ENCODE measurements at regions not wholly inside any gene's neighbourhood (a gene's known extent, or its start where the extent isn't known, plus 50 kb on each side); places are given as distances from the start of the nearest gene placed in this dataset.

DNA sequence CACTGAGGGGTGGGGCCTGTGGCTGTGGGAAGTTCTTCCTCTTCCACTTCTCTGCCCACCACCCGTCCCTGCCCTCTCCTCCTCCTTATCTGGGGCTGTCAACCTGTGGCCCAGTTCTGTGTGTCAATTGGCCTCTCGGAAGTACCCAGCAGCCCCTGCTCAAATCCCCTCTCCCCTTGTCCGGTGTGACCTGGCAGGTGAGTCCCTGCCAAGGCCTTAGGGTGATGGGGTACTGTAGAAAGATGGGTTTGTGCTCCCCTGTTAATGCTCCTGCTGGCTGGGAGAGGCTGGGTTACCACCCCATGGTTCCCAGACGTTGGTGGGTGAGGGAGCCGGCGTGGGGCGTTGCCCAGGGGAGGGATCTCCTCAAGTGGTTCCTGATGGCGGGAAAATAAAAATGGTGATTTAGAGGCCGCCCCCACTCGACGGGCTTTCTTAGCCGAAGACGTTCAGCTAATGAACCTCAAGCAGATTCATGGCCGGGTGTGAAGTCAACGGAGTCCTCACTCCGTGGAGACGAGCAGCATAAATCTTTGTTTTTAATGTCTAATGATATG is 141.2 kb downstream of the URI1 start:
- DNase-seq: no peak

DNA sequence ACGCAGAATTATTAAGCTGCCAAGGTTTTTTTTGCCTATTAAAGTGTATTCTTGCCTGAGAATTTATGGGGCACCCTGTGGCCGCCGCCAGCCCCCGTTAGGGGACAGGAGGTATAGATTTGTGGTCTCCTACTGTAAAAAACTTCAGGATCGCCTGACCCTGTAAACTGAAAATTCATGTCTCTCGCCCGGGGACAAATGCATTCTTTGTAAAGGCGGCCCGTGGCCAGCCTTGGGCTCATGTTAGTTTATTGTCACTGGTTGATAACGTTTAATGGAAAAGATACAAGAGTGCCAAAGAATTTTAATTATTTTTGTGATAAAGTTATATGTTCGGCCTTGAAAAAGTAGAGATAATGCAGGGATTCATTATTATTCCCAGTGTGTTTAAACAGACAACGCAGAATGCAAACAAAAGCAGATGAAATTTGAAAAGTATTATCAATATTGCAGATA is 141.7 kb downstream of the URI1 start:
- DNase-seq: no peak

DNA sequence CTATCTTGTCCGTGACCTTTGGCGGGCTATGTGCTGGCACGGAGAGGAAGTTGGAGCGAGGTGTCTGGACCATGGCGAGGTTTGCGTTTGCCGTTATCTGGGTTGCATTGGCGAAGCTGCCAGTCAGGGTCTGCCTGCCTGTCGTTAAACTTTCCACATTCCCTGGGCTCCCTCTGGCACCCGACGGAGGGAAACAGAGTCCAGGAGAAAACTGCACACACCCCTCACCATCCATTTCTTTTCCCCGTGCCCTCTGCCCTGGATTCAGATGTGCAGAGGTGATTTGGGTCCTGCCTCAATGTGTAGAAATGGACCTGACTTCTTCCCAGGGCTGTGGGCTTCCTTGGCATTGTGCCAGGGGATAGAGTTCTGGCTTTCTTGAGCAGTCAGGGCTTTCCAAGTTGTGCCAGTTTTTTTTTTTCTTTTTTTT is 142.4 kb downstream of the URI1 start:
- no peak for DNase-seq

DNA sequence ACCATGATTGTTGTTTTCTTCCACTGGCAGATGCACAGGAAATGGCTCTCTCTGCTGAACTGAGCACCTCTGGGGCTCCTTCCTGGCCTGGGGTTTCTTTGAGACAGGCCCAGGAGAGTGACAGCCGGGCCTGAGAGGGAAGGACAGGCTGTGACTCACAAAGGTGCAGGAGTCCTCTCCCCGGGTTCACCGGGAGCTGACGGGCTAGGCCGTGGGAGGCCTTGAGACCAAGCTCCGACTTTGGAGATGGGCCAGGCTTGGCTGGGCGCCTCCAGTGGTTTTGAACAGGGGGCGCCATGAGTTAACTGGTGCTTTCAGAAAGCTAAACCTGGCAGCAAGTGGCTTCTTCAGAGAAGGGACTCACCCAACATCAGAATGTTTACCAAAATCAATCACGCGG is 143.4 kb downstream of the URI1 start:
- DNase-seq: no peak

DNA sequence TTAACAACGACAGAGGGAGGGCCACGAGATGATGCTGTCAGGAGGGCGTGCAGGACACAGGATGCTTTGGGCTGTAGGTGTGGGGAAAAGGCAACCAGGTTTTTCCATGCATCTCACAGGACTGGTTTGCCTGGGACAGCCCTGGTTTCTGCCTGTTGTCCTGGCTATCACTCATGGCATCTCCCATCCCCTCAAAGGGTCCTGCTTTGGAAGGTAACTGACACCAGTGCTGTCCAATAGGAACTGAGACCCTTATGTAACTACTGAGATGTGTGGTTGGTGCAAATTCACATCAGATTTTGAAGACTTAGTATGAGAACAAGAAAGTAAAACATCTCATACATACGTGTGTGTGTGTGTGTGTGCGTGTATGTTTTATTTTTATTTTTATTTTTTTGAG is 144.2 kb downstream of the URI1 start:
- no peak for DNase-seq

DNA sequence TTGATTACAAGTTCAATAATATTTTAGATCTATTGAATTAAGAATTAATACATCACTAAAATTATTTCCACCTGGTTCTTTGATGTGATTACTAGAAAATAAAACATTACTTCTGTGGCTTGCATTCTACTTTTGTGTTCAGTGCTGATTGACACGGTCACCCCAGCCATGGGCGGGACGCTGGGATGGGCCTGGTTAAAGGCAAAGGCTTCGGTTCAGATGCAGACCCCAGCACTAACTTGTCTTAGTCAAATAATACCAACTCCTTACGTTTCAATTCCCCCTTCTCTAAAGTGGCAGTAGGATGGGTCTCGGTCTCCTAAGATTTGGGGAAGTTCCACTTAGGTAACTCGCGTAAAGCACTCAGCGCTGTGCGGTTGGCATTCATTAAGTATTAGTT is 144.9 kb downstream of the URI1 start:
- DNase-seq: no peak

DNA sequence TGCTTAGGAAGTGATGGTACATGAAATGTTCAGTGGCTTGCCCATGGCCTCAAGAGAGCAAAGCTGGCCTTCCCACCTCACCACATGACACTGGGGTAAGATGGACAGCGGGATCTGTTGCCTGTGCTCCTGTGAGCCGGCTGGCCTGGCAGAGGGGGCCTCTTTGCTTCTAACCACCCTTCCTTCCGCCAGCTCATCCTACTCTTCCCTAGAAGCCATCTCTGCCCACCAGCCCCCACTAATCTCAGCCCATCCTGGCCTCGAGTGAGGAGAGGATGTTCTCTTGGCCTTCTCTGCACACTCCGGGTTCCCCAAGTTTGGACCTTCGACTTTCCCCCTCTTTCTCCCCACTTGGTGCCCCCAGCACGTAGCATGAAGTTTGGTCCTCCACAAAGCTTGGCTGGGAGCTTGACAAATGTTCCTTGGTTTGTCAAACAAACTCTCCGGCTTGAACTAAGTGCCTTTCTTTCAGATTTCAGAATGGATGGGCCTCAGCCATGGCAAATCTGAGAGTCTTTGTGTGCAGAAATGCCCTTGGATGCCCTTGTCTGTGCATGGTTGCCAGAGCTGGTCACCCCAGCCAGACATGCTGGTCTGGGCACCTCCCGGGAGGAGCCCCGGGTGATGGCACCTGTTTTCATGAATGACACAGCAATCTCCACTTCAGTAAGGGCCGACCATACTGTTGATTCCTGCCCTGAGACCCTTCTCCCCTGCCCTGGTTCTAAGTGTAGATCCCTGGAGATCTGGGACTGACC is 145.5 kb downstream of the URI1 start:
- no peak for DNase-seq

DNA sequence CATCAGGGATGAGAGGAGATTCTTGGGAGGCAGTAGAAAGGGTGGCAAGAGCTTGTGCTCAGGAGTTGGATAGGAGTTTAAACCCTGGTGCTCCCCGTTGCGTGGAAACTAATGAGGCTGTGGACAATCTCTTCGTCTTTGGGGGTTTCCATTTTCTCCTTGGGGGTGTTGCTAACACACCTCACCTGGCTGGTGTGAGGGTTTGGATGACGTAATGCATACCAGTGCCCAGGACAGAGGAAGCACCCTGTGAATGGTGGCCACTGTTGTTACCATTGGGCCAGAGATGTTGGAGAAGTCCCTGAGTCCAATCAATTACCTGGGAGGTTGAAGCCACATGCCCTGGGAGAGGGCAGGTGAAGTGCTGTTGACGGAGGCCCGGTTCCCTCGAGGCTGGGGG is 146.5 kb downstream of the URI1 start:
- no peak for DNase-seq

DNA sequence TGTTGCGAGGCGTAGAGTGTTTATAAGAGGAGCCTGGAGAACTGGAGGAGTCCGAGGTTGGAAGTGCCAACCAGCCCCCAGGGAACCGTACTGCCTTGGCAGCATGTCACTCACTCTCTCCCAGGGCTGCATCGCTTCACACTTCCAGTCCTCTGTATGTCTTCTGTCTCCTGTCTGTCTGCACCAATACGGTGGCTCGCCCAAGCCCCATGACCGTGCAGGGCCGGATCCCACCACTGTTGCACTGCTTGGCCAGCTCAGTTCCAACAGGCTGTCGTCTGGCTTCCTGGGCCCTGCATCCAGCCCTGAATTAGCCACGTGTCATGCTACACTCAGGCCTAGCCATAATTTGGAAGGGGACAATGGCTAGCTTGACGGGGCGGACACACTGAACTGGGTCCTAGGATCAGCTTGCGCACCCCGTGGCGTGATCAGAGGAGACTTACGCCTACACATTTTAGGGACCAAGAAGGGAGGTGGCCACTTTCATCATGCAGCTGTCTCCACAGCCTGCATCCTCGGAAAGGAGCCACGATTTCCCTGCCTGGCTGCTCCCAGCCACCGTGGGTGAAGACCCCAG is 147.1 kb downstream of the URI1 start:
- DNase-seq: no peak

DNA sequence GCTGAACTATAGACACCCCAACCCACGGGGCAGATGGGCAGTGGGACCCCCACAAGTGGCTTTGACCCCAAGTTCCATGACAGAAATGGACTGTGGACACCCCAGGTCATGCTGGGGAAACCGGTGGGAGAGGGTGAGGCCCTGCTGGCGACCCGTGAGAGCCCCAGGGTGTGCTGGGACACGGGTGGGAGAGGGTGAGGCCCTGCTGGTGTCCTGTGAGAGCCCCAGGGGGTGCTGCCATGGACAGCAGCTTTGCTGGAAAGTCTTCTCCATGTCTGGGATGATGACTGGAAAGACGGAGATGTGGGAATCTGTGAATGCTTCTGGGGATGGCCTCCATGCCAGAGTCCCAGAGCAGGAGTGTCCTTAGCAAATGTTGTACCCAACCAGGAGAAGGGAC is 148.4 kb downstream of the URI1 start:
- no peak for DNase-seq

DNA sequence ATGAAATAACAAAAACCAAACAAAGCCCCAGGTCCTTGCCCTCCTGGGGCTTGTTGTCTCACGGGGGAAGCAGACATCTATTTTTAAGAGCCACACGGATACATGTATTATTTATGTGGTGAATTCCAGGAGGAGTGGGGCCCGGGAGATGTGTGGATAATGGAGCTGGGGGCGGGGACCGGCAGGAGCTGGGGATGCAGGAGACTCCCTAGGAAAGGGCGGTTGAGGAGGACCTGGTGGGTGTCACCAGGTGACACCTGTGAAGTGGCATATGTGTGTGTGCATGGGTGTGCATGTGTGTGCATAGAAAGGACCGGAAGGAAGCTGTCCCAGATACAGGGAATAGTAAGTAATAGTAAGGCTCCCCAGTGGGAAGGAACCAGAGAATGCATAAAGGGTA is 148.9 kb downstream of the URI1 start:
- DNase-seq: no peak

DNA sequence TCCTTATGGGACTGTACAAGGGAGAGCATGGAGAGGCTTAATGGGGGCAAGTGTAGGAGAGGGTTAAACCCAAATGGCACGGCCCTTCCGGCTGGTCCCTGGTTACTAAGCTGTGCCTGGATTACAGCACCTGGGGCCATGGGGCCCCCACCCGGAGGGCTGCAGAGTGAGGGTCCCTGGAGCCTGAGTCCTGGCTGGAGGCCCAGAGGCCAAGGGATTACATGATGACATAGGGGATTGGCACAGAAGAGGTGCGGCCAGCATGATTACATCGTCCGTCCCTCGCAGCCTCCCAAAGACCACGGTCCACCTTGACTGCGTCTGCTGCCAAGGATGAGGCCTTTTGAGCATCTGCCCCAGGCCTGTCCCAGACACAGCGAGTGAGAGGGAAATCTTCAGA is 149.4 kb downstream of the URI1 start:
- DNase-seq: no peak

DNA sequence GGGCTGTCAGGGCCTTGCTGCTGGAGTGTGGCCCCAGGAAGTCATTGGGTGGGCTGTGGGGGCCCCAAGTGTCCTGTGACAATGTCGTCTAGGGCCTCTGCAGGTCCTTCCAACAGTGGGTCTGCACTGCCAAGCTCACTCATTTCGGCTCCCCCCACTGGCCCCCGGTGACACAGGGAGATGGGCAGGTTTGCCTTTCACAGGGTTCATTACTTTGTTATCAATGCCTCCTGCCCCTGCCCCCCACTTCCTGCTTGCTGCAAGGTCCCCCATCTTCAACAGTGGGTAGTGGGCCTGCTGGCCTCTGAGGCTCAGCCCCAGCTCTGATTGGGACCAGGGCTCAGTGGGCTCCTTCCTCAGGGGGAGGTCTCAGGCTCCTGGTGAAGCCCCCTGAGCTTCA is 149.8 kb downstream of the URI1 start:
- no peak for DNase-seq

DNA sequence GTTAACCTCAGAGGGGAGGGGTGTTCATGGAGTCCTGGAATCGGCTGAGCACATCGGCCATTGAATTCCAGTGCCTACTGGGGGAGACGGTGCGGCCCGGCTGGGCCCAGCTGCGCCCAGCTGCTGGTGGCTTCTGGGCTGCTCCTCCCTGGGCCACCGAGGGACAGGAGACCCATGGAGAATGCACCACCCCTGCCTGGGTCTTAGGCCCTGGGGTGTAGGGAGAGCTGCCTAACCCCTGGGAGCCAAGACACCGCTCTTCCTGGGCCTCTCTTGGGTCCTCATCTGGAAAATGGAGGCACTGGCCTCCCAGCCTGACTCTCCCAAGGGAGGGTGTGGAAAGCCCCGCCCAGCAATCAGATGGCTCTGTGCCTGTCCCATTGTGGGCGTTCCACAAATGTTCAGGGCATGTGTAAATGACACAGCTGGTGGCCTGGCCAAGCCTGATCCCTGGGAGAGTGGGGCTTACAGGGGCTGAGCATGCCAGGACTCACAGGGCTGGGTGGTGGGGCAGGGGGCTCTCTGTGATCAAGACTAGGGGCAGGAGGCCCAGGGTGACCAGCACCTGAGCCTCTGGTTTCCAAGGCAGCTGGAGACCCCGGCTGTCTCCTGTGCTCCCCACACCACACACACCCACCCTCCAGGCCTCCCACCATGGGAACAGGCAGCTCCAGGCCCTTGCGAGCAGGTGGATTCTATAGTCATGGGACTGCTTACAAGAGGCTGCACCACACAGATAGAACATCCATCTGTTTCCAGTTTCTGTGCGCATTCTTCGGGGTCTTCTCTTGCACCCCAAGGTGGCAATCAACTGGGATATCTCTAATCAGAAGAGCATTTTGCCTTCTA is 150.9 kb downstream of the URI1 start:
- no peak for DNase-seq

DNA sequence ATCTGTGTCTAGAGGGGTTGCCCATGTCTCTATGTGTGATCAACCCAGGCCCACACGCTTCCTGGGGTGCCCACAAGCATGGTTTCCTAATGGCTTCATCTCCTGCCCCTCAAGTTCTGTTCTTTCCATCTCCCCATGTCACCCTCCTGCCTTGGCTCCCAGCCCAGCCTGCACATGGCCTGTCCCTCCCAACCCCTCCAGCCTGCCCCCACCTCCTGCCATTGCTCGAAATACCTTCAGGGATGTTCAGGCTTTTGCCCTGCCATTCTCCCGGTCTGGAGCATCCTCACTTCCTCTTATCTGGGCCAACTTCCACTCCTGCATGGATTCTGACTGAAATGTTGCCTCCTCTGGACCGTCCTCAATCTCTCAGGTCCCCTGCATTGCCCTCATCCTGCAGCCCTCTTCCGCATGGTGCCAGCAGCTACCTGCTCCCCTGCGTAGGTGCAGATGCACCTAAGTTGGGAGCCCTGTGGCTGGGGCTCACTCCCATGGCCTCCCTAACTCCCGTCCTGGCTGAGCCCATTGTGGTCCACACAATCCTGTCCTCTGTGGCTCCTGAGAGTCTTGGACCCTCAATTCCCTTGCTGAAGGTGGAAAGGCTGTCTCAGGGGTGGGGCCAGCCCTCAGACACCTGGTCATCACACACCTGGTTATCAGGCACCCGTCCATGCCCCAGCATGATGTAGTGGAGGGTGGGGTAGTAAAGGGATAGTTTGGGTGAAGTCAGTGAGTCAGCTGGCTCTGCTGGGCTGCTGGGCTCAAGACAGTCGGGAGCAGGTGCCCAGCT is 152.1 kb downstream of the URI1 start:
- no peak for DNase-seq

DNA sequence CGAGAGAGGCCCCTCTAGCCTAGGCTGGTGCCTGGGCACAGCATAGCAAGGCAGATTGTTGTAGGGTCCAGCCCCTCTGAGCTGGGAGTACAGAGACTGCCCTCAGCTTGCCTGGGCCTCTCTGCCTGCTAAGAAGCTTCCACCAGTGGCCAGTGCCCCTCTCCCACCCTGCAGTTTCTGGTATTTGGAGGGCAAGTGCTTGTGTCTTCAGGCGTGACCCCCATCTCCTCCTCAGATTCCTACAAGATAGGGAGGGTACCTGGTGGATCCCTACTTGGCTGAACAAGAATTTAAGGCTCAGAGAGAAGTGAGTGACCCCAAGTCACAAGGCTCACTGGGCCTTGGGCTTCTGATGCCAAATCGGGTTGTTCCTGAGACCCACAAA is 152.7 kb downstream of the URI1 start:
- no peak for DNase-seq

DNA sequence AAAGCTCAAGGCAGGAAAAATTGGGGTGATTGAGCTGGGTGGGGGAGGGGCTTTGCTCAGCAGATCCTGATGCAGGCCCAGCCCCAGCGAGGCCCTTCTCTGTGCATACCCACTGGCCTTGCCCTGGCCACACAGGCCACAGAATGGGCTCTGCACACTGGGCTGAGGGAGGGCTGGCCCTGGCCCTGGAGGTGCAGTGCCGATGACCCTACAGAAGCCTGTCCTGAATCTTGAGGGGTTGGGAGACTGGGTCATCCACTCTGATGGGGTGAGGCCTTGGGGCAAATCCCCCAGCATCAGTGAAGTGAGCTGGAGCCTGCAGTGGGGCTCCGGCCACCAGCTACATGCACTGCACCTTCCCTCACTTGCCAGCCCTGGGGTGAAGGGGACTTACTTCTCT is 153.1 kb downstream of the URI1 start:
- no peak for DNase-seq

DNA sequence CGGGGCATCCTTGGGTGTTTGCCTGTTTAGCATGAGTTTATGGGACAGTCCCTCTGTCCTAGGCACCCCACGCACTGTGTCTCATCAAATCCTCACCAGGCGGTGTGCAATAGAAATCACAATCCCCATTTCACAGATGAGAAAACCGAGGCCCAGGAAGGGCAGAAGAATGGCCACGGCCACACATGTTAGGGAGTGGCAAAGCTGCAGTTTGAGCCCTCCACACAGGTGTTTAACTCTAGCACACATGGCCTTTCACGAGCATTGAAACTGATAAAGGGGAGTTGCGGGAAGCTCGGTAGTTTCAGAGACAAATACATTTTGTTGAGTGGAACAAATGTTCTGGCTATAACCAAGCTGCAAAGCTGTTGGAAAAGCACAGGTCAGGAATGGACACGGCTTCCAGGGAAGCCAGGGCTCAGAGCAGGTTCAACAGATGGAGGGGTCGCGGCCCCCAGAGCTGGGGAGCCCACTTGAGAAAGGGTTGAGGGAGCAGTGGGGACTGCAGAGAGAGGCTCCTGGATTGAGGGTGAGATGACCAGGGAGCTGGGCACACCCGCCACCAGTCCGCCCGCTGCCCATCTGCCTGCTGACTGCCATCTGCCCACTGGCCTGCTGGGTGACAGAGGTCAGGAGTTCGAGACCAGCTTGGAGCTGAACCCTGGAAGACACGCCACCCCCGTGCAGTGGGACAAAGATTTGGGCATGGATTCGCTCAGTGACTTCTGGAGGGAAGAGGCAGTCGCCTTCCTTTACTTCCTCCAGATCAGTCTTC is 154.7 kb downstream of the URI1 start:
- no peak for DNase-seq

DNA sequence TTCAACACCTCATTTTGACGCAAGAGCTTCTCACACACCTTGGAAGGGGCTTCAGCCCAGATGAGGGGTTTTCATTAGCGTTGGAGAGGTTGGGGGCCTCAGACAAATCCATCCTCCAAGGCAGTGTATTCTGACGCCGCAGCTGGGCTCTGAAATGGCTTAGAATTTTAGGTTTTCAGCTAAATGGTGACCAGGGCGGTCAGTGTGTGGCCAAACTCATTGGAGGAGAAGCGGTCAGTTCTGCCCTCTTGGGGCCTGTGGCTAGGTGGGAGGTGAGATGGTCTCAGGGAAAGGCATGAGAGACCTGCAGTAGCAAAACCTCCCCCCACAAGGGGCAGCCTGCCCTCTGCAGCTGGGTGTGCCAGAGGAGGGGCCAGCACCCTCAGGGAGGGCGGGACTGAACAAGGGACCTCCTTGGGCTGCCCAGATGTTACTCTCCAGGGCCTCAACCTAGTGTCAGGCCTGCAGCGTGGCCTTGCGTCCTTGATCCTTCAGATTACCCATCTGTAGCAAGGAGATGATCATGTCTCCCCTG is 155.8 kb downstream of the URI1 start:
- DNase-seq: no peak

DNA sequence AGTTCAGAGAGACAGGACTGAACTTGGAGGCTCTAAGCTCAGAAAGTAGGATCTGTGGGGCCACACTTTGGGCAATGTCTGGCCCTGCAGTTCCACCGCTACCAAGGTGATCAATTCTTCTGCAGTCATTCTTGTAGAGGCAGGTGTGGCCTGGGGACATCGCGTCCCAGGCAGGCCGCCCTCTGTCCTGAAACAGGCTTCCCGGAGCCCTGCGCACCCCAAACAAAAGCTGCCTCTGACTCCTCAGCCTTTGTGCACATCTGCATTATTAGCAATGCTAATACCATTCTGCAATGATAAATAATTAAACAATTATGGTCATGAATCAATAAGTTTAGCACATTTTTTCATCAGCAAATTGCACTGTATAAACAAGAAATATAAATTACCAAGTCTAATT is 160.2 kb downstream of the URI1 start:
- no peak for DNase-seq

DNA sequence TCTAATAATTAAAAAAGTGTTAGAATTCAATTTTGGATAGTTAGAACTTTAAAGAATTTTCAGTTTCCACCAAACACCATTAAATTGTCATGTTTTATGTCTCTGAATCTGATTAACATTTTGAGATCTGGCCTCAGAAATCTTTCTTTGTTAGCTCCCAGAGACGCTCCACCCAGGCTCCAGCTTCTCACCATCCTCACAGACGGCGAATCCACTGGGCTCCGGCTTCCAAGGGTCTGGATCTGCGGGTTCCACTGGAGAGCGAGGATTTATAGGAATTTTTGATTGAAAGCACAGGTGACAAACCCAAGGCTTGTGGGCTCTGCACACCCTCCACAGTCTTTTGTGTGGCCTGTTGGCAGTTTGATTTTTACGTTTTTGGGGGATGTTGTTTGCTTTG is 160.6 kb downstream of the URI1 start:
- no peak for DNase-seq

DNA sequence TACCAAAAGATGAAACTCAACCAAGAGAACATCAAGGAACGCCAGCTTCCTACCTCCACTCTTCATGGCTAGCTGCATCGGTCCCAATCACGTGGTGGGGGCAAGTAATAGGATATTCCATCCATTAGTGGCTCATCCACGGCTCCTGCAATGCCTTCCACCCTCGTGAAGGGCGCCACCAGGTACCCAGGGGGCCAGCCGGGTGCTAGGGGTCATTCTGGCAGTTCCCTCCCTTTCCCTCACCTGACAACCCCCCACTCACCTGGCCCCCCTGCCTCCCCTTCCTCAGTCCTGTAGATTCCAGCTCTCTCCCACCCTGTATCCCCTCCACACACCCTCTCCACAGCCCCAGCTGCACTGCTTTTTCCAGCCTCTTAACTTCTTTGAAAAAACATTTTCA is 161.9 kb downstream of the URI1 start:
- DNase-seq: no peak

Data from fibroblast of skin of back (primary cell).